ENCODE measurements at regions not wholly inside any gene's neighbourhood (a gene's known extent, or its start where the extent isn't known, plus 50 kb on each side); places are given as distances from the start of the nearest gene placed in this dataset.

DNA sequence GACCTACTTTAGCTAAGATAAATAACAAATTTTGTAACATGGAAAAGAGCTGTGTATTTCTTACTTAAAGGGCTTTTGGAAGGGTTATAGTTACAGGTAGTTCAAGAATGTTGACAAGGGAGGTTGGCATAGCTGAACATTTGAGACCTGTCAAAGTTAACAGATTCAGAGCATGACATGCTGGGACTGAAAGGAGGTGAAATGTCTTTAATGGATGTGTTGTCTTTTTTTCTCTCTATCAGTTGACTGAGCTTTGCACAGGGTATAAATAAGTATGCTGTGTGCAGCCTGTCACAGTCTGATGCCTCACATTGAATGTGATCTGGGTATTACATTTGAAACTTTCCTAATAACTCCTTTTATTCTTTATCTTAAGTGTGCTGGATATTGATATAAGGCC is 411.9 kb upstream of the ZP4 start:
- no peak for DNase-seq (ENCODE audit: low read depth, low spot score)

DNA sequence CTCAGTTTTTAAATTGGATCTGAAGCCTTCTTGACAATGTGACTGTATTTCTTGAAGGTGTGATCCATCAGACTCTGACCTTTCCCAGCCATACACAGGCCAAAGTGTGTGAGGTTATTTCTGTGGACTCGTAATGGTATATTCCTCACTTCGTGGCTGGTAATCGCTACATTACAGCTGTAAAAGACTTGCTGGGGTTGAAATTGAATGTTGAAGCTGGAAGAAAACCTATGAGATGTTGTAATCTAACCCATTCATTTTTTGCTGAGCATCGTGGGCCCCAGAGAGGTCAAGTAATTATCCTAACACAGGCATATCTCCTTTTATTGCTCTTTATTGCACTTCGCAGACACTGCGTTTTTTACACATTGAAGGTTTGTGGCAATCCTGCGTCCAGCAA is 405.6 kb upstream of the ZP4 start:
- DNase-seq (ENCODE audit: low read depth, low spot score), result no peak

DNA sequence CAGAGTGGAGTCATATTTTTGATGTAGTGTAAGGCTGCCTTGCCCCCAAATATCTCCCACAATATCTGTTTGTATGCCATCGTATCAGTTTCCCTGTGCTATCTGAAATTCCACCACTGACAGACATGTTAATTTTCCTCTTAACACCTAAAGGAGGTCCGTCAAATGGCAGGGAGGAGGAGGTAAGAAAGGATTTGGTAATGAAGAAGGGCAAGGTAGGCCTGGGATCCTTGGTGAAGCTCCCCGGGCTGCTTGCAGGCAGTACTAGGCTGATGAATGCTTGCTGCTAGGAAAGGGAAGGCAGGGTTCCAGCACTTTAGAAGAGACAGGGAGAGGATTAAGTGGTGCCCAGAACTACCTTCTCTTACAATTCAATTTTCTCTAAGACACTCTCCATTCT is 402.4 kb upstream of the ZP4 start:
- no peak for DNase-seq (ENCODE audit: low read depth, low spot score)

DNA sequence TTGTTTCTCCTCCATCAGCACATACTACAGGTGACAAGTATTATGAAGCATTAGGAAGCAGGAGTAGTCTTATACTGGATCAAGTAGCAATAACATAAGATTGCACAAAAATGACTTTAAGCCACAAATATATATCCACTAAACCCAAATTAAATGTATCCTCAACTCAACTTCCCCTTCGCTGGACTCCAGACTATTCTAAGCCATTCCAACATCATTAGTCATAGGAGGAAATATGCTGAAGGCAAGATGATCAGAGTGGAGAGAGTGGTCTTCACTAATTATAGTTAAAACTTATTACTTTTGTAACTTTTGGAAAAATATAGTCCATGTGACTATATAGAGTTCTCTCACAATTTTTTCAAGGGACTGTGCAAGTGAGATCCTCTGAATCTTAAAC is 390.7 kb upstream of the ZP4 start:
- no peak for DNase-seq (ENCODE audit: low read depth, low spot score)

DNA sequence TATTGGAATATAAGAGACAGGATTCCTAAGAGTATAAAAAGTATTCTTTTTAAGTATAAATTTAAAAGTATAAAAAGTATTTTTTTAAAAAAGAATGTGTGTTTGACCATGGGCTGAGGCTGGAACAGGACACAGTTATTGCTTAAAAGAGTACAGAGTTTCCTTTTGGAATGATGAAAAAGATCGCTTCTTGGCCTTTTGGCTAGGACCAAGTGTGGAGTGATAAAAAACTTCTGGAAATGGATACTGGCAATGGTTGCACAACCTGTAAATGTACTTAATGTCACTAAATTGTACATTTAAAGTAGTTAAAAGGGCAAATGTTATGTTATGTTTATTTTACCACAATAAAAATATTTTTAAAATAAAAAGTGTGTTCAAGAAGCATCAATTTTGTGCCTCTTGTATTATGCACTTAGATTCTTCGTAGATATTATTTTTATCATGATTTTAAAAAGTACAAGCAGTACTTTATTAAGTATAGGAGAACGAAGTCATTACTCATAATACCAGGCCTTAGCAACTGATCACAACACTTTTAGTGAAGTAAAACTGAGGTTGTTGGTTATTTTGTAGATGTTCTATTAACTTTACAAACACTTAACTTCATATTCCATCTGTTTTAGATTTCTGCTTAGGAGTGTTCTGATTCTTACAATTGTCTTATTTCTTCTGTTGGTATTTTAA is 389.1 kb upstream of the ZP4 start:
- DNase-seq (ENCODE audit: low read depth, low spot score), result no peak

DNA sequence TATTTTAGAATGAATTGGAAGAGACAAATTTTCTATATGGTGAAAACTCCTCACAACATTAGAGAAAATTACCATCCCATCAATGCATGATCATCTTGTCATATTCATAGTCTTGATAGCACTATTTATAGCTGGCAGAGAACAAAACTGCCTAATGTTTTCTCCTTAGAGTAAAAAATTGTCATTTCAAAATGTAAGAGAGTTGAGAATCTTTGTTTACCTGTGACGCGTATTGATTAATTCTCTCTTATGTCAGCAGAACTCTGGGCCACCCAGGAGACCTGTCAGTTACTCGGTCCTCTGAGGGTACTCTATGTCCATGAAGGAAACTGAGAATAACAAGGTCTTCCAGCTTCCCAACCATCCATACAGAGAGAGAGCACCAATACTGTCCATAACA is 381.4 kb upstream of the ZP4 start:
- DNase-seq (ENCODE audit: low read depth, low spot score), result no peak

DNA sequence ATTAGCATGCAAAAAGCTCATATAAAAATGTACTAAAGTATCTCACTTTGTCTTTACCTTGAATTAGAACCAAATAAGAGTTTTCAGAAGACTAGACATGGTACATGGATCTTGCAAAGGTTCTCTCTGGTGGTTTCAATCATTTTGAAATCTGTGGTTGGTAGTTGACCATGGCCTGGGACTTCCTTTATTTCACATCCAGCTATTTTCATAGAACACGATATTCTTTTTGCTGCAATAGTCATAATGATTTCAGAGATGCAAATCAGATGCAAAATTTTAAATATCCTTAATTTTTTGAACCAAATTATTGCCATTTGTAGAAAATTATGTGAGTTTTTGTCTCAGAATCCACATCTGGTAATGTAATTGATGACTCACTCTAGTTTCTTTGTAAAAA is 375.1 kb upstream of the ZP4 start:
- DNase-seq (ENCODE audit: low read depth, low spot score), result no peak

DNA sequence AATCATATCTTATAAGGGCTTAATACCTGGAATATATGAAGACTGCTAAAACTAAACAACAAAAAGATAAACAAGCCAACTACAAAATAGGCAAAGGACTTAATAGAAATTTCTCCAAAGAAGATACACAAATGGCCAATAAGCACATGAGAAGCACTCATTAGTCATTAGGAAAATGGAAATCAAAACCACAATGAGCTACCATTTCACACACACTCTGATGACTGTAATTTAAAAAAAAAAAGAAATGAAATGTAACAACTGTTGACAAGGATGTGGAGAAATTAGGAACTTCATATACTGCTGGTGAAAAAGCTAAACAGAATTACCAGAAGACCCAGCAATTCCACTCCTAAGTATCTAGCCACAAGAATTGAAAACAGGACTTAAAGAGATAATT is 374.2 kb upstream of the ZP4 start:
- DNase-seq (ENCODE audit: low read depth, low spot score), result no peak

DNA sequence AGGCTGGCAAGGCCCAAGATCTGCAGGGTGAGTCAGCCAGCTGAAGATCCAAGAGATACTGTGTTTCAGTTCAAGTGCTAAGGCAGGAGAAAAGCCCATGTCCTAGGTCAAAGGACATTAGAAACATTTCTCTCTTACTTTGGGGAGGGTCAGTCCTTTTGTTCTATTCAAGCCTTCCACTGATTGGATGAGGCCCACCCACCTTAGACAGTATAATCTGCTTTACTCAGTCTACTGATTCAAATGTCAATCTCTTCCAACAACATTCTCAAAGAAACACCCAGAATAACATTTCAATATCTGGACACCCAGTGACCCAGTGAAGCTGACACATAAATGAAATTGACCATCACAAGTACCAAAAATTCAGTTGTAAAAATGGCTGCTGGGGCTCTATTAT is 367.8 kb upstream of the ZP4 start:
- DNase-seq (ENCODE audit: low read depth, low spot score), result no peak

DNA sequence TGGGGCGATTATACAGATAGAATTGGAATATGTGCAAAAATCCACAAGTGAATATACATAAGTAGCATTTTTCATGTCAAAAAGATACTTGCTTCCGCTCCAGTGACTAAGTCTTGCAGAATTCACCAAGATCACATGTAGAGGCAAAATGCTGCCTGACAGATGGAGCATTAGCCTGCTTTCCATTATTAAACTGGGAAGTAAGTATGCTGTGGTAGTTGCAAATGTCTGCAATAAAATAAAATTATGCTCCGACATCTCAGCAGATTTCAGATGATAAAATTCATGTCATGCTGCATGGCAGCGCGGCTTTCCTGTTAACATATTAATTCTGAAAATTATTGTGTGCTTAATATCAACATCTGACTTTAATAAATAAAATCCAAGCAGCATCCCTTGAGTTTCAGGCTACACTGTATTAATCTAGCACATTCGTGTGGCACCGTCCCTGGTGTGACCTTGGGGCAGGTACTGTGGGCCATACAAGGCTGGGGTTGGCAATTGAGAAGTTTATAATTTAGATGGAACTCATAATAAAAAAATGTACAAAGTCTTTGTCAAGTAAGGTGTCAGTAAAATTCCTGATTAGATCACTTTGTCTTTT is 366.4 kb upstream of the ZP4 start:
- DNase-seq (ENCODE audit: low read depth, low spot score), result no peak

DNA sequence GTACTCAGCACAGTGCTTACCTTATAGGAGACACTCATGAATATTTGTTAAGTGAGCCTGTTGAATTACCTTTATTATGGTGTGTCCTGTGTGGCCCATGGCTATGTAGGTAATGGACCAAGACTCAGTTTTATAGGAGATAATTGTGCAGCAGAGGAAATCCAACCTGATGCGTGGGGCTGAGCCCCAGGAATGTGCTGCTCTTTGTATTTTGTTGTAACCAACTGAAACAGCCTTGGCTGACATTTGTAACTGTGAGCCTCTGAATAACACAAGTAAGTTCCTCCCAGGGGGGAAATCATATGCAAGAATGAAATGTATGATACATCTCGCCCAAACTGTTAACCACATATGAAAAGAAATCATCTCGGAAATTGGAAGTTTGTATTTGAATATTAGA is 364.2 kb upstream of the ZP4 start:
- no peak for DNase-seq (ENCODE audit: low read depth, low spot score)

DNA sequence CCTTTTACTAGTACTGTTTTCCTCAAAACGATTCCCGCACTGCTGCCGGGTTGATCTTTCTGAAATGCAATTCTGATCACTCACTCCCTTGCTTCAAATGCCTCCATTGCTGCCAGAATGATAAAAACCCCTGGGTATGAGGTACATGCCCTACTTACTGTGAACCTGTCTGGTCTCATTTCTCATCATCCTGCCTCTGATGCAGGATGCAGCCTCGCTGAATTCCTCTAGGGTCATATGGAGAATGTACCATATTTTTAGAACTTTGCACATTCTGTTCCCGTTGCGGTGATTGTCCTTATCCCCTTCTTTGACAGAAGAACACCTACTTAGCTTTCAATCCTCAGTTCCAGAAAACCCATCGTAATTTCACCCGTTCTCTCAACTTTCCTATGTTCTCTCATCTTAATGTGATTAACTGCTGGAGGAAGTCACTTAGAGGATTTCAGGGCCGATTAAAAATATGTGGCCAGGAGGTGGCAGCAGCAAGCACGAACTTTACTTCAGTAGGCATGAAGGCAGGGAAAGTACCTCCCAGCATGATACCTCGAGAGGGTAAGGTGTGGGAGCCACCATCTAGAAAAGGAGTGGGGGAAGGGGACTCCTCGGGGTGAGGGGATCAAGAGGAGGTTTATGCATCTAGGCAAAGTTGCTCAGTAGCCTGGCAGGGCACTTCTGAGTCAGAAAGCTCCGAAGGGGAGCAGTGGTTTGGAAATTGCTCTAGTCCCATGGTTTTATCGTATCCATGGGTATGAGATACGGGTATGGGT is 361.5 kb upstream of the ZP4 start:
- peak; percentile 1 for DNase-seq (ENCODE audit: low read depth, low spot score)

DNA sequence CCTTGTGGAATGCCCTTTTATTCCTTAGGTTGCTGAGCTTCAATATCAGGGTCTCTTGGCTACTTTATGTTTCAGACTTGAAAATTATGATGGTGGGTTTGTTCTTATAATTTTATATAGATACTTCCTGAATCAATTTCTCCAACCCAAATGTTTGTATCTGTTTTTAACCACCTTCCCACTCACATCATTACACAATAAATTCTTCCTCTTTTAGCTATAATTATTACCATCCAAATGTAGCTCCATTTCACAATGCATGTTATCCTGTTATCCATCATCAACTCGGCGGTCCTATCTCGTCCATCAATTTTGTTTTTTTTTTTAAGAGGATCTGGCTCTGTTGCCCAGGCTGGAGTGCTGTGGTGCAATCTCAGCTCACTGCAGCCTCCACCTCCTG is 357.6 kb upstream of the ZP4 start:
- no peak for DNase-seq (ENCODE audit: low read depth, low spot score)

DNA sequence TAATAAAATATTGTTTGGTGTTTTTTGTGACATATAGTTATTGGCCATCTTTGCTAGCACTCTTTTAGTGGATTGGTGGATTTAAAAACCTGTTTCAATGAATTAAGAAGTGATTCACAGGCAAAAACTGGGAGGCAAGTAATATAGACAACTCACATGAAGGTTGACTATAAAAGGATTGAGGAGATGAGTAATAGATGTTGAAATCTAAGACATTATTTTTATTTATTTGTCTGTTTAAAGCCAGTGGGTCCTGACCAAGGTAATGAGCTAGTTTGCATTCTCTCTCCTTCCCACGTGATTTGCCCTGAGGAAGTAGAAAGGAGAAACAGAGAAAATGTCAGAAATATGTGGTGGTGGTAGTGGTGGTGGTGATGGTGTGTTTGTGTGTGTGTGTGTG is 351.5 kb upstream of the ZP4 start:
- DNase-seq (ENCODE audit: low read depth, low spot score), result no peak

DNA sequence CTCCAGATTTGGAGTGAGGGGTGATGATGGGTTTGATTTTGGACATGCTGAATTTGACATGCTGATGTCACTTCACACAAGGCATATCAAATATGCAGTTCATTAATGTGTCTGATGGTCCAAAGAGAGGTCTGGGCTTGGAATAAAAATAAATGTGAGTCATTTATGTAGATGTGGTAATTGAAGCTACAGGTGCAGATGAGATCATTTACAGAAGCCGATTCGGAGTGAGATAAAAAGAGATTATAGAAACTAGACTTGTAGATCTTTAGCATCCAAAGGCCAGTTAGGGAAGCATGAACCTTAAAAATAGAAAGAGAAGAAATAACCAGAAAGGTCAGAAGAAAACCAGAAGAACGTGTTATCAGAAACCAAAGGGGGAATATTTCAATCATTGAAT is 350.9 kb upstream of the ZP4 start:
- no peak for DNase-seq (ENCODE audit: low read depth, low spot score)

DNA sequence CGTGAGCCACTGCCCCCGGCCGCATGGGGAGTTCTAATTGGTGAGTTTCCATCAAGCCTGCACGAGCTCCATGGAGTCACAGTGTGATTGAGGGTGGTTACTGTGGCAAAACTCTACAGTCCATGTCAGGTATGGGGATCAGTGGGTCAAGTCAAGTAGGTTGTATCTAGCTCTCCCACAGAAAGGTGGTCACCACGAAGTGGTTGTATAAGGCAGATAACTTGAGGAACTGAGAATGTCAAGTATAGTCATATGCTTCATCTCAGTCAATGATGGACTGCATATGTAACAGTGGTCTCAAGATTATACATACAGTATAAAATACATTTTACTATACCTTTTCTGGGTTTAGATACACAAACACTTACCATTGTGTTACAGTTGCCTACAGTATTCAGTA is 348.6 kb upstream of the ZP4 start:
- DNase-seq (ENCODE audit: low read depth, low spot score), result no peak

DNA sequence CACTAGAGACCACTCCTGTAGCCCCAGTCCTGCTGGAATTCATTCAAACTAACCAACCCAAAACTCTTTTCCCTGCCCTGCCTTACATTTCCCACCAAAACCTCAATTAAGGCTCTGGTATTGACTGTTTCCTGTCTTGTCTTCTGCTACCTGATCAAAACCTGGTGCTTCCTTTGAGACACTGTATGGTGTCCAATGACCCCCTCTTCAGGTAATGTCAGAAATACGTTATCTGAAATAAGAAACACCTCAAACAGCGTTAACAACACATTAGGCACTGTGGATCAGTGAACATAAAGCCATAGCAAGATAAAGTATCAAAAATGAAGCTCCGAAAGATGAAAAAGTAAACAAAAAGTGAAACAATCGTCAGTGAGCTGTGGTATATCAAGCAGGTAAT is 343.2 kb upstream of the ZP4 start:
- DNase-seq (ENCODE audit: low read depth, low spot score), result no peak

DNA sequence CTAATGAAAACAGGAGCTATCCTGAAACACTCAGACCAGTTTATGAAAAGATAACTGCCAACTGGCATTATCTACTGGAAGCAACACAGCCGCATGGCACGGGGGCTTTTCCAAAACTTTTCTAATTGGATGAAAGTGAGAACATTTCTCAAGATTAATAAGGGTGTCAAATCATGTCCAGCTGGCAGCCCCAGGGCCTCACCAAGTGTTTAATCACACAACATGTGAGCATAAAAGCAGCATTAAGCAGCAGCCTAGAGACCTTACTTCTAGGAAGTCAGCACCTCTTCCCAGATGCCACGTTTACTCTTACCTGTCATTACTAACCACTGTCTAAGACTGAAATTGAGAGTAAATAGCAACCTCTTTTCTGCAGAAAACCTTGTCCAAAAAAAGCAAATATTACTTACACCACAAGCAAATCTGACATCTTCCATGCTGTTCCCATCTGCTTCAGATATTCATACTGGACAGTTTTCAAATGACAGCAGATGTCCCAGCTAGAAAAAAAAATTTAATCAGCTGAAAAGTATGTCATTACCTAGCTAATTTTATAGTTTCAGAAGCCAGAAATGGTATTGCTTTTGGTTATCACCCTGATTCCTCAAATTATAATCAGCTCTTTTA is 341.5 kb upstream of the ZP4 start:
- no peak for DNase-seq (ENCODE audit: low read depth, low spot score)

DNA sequence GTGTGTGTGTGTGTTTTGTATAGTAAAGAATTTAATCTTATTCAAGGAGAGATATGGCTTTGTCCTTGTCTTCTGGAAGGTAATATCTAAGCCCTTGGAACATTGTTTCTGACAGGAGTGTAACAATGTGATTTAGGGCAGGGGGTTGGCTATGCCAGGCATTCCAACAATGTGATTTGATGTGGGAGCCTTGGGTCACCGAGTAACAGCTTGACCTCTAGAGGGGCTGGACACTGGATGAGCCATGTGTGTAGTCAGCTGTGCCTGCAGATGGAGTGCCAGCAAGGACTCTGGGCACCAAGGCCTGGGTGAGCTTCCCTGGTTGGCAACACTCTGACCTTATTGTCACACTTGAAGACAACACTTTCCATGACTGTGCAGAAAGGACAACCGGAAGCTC is 336.1 kb upstream of the ZP4 start:
- DNase-seq (ENCODE audit: low read depth, low spot score), result no peak

DNA sequence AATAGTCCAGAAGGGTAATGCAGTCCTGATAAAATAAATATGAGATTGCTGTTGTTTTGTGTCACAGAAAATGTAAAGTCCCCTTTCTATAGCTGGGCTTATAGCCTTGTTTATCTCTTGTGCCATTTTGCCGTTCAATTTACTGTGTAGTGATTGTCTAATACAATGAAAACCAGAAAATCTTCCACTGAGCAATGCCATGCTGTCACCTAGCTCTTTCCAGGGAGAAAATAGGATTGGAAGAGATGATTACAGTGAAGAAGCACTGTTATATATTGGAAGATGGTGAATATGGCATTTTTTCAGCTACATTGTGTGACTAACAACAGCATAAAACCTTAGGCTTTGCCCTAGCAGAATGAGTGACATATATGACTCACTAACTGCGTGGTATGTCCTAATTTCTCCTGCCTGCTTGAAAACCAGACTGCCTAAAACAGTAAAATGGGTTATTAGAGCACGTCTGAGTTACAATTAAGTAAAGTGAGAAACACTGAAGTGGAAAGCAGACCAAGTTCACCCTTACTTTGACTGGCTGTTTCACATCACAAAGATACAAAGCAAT is 332.4 kb upstream of the ZP4 start:
- DNase-seq (ENCODE audit: low read depth, low spot score), result no peak

DNA sequence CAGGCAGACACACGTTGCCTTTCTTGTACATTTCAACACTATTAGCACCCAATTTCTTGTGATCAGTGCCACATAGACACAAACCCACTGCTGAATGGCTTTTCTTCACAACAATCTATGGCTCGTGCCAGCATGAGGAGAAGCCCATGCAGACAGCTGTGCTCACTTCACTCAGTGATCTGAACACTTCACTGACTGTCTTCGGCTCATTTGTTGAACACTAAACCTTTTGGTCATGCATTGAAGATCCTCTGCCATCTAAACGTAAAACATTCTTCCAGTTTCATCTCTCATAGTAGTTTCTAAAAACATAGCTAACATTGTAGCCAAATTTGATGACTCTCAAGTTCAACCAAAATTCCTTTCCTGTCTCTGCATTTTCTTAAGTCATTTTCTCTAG is 331.0 kb upstream of the ZP4 start:
- DNase-seq (ENCODE audit: low read depth, low spot score), result no peak

DNA sequence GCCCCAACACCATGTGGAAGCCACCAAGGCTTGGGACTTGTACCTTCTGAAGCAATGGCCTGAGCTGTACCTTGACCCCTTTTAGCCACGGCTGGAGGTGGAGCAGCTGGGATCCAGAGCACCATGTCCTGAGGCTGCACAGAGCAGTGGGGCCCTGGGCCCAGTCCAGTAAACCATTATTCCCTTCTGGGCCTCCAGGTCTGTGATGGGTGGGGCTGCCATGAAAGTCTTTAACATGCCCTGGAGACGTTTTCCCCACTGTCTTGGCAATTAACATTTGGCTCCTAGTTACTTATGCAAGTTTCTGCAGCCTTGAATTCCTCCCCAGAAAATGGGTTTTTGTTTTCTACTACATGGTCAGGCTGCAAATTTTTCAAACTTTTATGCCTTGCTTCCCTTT is 323.7 kb upstream of the ZP4 start:
- no peak for DNase-seq (ENCODE audit: low read depth, low spot score)

All from brain pericyte (primary cell).